Activated CD8-positive, alpha-beta memory T cell treated with anti-CD3 and anti-CD28 coated beads, Interleukin-2, amount 50 U/mL, for 4 hours (primary cell): ENCODE measurements at regions not wholly inside any gene's neighbourhood (a gene's known extent, or its start where the extent isn't known, plus 50 kb on each side); places are given as distances from the start of the nearest gene placed in this dataset.
"Not testable (repeated sequence)": the region's sequence is repeated elsewhere in the genome, so short reads cannot be mapped to it uniquely, and the experiment has no call there.

Source experiments
- DNase-seq: peaks from one replicate; pipeline ENCODE4 v3.0.0-alpha.2; 2020

GRCh38 chr18:37889963-37890362 lies 324.4 kb upstream of the CELF4 start:
- DNase-seq, result no peak

- no peak for DNase-seq
These were observed 309.1 kb upstream of the CELF4 start for GRCh38 chr18:37874721-37875120.

GRCh38 chr18:37873416-37873815 lies 307.8 kb upstream of the CELF4 start:
- DNase-seq, result no peak

GRCh38 chr18:37872562-37872961 lies 307.0 kb upstream of the CELF4 start:
- DNase-seq, result no peak

GRCh38 chr18:37871561-37871960 lies 306.0 kb upstream of the CELF4 start:
- DNase-seq, result no peak

GRCh38 chr18:37869051-37869450 lies 303.5 kb upstream of the CELF4 start:
- no peak for DNase-seq

- no peak for DNase-seq
These were observed 298.5 kb upstream of the CELF4 start for GRCh38 chr18:37864122-37864521.

- no peak for DNase-seq
These were observed 296.4 kb upstream of the CELF4 start for GRCh38 chr18:37861981-37862380.

- DNase-seq, result no peak
These were observed 288.8 kb upstream of the CELF4 start for GRCh38 chr18:37854396-37854795.

- DNase-seq, result no peak
These were observed 288.1 kb upstream of the CELF4 start for GRCh38 chr18:37853706-37854105.

GRCh38 chr18:37852464-37852863 lies 286.9 kb upstream of the CELF4 start:
- DNase-seq, result no peak

- no peak for DNase-seq
These were observed 281.9 kb upstream of the CELF4 start for GRCh38 chr18:37847544-37847943.

GRCh38 chr18:37846996-37847395 lies 281.4 kb upstream of the CELF4 start:
- no peak for DNase-seq

GRCh38 chr18:37845498-37845897 lies 279.9 kb upstream of the CELF4 start:
- DNase-seq, result no peak

- DNase-seq, result no peak
These were observed 278.8 kb upstream of the CELF4 start for GRCh38 chr18:37844209-37844970.

GRCh38 chr18:37838083-37838482 lies 272.5 kb upstream of the CELF4 start:
- no peak for DNase-seq

- no peak for DNase-seq
These were observed 270.7 kb upstream of the CELF4 start for GRCh38 chr18:37836071-37836970.

- DNase-seq, result not testable (repeated sequence)
These were observed 266.6 kb upstream of the CELF4 start for GRCh38 chr18:37832010-37832695.

GRCh38 chr18:37812961-37813360 lies 247.4 kb upstream of the CELF4 start:
- no peak for DNase-seq

- DNase-seq, result no peak
These were observed 240.3 kb upstream of the CELF4 start for GRCh38 chr18:37805773-37806404.

GRCh38 chr18:37796823-37797349 lies 231.3 kb upstream of the CELF4 start:
- DNase-seq, result no peak

GRCh38 chr18:37787452-37787851 lies 221.9 kb upstream of the CELF4 start:
- no peak for DNase-seq

GRCh38 chr18:37783771-37784170 lies 218.2 kb upstream of the CELF4 start:
- no peak for DNase-seq
